HepG2 (cell line): ENCODE measurements at regions not wholly inside any gene's neighbourhood (a gene's known extent, or its start where the extent isn't known, plus 50 kb on each side); places are given as distances from the start of the nearest gene placed in this dataset.

Experiments
- ATAC-seq: fragments of 200-7000 bp; cut with Tn5 transposase; 3 replicates; pipeline ENCODE4 v1.9.1; 2020; ENCODE audit warnings: mild to moderate bottlenecking, moderate library complexity
- BruUV-seq: library from RNA; stranded (reverse); fragments of 400-500 nt; replicated peaks from 2 replicates; lab custom pipeline; 2021; lab: Mats Ljungman, UMichigan
- CTCF ChIA-PET: fragments of 300-600 bp; formaldehyde crosslinking; extraction: SDS; loops from one replicate; lab custom pipeline; 2021; ENCODE audit warnings: low total read pairs, inconsistent platforms, low intra/inter-chr PET ratio; lab: Yijun Ruan, JAX
- POLR2A ChIA-PET: fragments of 350-600 bp; sonication (Branson Sonifier 250); formaldehyde crosslinking; loops from one replicate; lab custom pipeline; 2020; ENCODE audit warnings: antibody characterized with exemption, inconsistent platforms; lab: Yijun Ruan, JAX
- DNase-seq: peaks from one replicate; pipeline ENCODE4 v3.0.0-alpha.2; 2015; ENCODE audit warnings: low spot score
- FAIRE-seq: peaks from 3 replicates; lab custom pipeline; 2011; peaks lifted over from hg19 to GRCh38; lab: Jason Lieb, UNC
- H2AFZ ChIP-seq: one replicate; pipeline ENCODE4 v1.6.1; 2011; ENCODE audit warnings: low read length, inconsistent platforms
- H3K27ac ChIP-seq: fragments of 300-600 bp; 3 replicates; pipeline ENCODE4 v1.8.0; 2011; ENCODE audit warnings: mixed run types, mild to moderate bottlenecking, mixed read lengths, low read length, inconsistent platforms; ENCODE audit not compliant: insufficient read depth; ENCODE audit errors: extremely low read length
- H3K27me3 ChIP-seq, 2 experiments: fragments of 200-600 bp in 1 of 2; 2 replicates in 1 of 2; 3 replicates in 1 of 2; pipeline versions ENCODE4 v1.6.0 to v1.8.0; 2011; ENCODE audit warnings: low read length in 2 of 2, mild to moderate bottlenecking in 2 of 2, moderate library complexity in 2 of 2, inconsistent platforms in 1 of 2; ENCODE audit not compliant: insufficient read depth in 2 of 2, control insufficient read depth in 1 of 2
- H3K36me3 ChIP-seq, 2 experiments: fragments of 200-600 bp in 1 of 2; replicated peaks in 1 of 2; 2 replicates in 1 of 2; 3 replicates in 1 of 2; pipeline versions ENCODE4 v1.5.1 to v1.8.0; 2011; ENCODE audit warnings: low read length in 2 of 2, inconsistent platforms in 1 of 2; ENCODE audit not compliant: insufficient read depth in 2 of 2, control insufficient read depth in 1 of 2
- H3K4me1 ChIP-seq: 2 replicates; pipeline ENCODE4 v1.5.1; 2012; ENCODE audit warnings: low read length, inconsistent platforms; ENCODE audit not compliant: insufficient read depth
- H3K4me2 ChIP-seq: 2 replicates; pipeline ENCODE4 v1.6.0; 2011; ENCODE audit warnings: low read depth, low read length, inconsistent platforms
- H3K4me3 ChIP-seq, 3 experiments: fragments of 200-600 bp in 1 of 3; sonication (generic), shearing (Covaris generic) in 1 of 3; replicated peaks in 1 of 3; 2 replicates each; pipeline ENCODE4 v1.5.1; 2011 to 2016; ENCODE audit warnings: low read length in 3 of 3, inconsistent platforms in 2 of 3, low read depth in 2 of 3, mild to moderate bottlenecking in 2 of 3, control low read depth in 1 of 3, mixed read lengths in 1 of 3; ENCODE audit not compliant: insufficient read depth in 1 of 3
- H3K79me2 ChIP-seq: one replicate; pipeline ENCODE4 v1.6.1; 2011; ENCODE audit warnings: low read length, inconsistent platforms; ENCODE audit not compliant: insufficient read depth
- H3K9ac ChIP-seq: 2 replicates; pipeline ENCODE4 v1.6.0; 2011; ENCODE audit warnings: mild to moderate bottlenecking, low read depth, low read length, inconsistent platforms; ENCODE audit not compliant: insufficient read depth
- H3K9me3 ChIP-seq: 2 replicates; pipeline ENCODE4 v1.5.1; 2012; ENCODE audit warnings: mild to moderate bottlenecking, low read length
- H4K20me1 ChIP-seq: 2 replicates; pipeline ENCODE4 v1.6.0; 2011; ENCODE audit warnings: inconsistent platforms, mild to moderate bottlenecking, low read length, moderate library complexity; ENCODE audit not compliant: insufficient read depth
- CEBPZ ChIP-seq: IDR thresholded peaks from 2 replicates; pipeline ENCODE4 v1.6.1; 2012; ENCODE audit warnings: low read length, improper control_type of control experiment
- CENPX ChIP-seq: sonication (generic); formaldehyde crosslinking; IDR thresholded peaks from 2 replicates; pipeline ENCODE4 v1.9.0; 2021; ENCODE audit warnings: mild to moderate bottlenecking, missing genetic modification reagents, moderate library complexity
- MAFF ChIP-seq: IDR thresholded peaks from 2 replicates; pipeline ENCODE4 v1.6.1; 2011; ENCODE audit warnings: low read depth, low read length, improper control_type of control experiment
- MAFK ChIP-seq, 2 experiments: IDR thresholded peaks in 1 of 2; conservative IDR thresholded peaks in 1 of 2; 2 replicates each; pipeline ENCODE4 v1.6.1; 2011; ENCODE audit warnings: improper control_type of control experiment in 2 of 2, low read length in 2 of 2
- TAF15 ChIP-seq: fragments of 200-400 bp; formaldehyde crosslinking; IDR thresholded peaks from one replicate; pipeline ENCODE4 v1.6.1; 2018; ENCODE audit warnings: mild to moderate bottlenecking, low read depth, low read length; ENCODE audit not compliant: poor library complexity, severe bottlenecking
- ZFP36 ChIP-seq: fragments of 150-350 bp; IDR thresholded peaks from 2 replicates; pipeline ENCODE4 v1.6.1; 2018; ENCODE audit warnings: borderline replicate concordance, low read length, low read depth; ENCODE audit not compliant: partially characterized antibody
- ZNF737 ChIP-seq: sonication (generic); formaldehyde crosslinking; IDR thresholded peaks from 2 replicates; pipeline ENCODE4 v1.5.0; 2020; ENCODE audit warnings: missing genetic modification reagents, mild to moderate bottlenecking, borderline replicate concordance
- WGBS: methylation state at CpG from one replicate; pipeline ENCODE4 v1.1.6; 2017; ENCODE audit warnings: low lambda C conversion rate; 5-methylcytosine and 5-hydroxymethylcytosine counted together
- in situ Hi-C: cut with HindIII; loops from 2 replicates; pipeline ENCODE4 v1.10.0; 2017; ENCODE audit warnings: low pct_unique_long_range_greater_than_20kb; ENCODE audit not compliant: extremely low pct_ligation_motif_present
- intact Hi-C: fragments of 100-400 bp; cut with micrococcal nuclease; formaldehyde crosslinking; loops from one replicate; pipeline ENCODE4 v1.10.0; 2022; ENCODE audit not compliant: unreplicated experiment
- TF ChIP-seq, protein P1 (sequence below): sonication (generic); formaldehyde crosslinking; IDR thresholded peaks from 2 replicates; pipeline ENCODE4 v1.8.0; 2022; ENCODE audit warnings: missing genetic modification reagents, low read depth, mild to moderate bottlenecking, borderline replicate concordance

- TF ChIP-seq ZFP36, result peak; percentile 89
- TF ChIP-seq, protein P1, sequence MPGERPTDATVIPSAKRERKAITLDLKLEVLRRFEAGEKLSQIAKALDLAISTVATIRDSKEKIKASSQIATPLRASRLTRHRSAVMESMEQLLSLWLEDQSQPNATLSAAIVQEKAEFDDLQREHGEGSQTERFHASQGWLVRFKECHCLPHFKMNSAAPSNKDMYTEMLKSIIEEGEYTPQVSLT (CRISPR knock-in tag), result no peak
- no peak for TF ChIP-seq TAF15
- TF ChIP-seq CEBPZ, result peak; percentile 44; the same call in 1 of the 2 replicates
- Histone ChIP-seq H3K4me3 (no peak overlapping the region), H2AFZ (no peak overlapping the region), H3K79me2 (no peaks in the 10 kb centered on the region), H3K9me3 (peaks cover 80% of the 10 kb centered on the region), H3K4me1 (no peaks in the 10 kb centered on the region), H3K27me3 (no peaks in the 10 kb centered on the region), H3K27ac (no peak overlapping the region), H3K36me3 (no peaks in the 10 kb centered on the region), H4K20me1 (no peaks in the 10 kb centered on the region), H3K9ac (no peak overlapping the region), H3K4me2 (no peak overlapping the region)
- 3% methylated on average over 3 of the region's 3 CpGs for WGBS
- FAIRE-seq (no peak), ATAC-seq (no peak), DNase-seq (no peak)
- no TSS peak for BruUV-seq
- ChIA-PET CTCF (no interaction called here), POLR2A (no interaction called here)
- intact Hi-C loops (no loop called here), in situ Hi-C loops (no loop called here)
Measured at GRCh38 chr6:66210964-66211363, 503.9 kb upstream of the EYS start.

DNA sequence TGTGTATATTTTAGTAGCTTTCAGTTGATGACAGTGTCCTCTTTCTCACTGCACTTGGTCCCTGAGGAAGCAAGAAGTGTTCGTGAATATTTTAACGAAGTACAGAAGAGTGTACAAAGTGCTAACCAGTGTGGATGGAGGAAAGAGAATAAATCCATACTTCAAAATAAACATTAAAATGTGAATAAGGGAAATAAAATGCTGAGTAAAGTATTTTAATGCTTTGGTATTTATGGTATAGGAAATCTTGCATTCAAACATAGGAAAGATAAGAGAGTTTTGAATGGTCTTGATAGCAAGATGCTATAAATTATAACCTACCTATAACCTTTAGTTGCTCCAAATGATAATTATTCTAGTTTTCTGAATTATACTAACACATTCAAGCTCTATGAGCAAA lies 493.4 kb upstream of the EYS start:
- POLR2A ChIA-PET, result no interaction called here
- no peak for ATAC-seq

More for the DNA sequence above, 493.4 kb upstream of the EYS start:
- no peaks in the 10 kb centered on the region for H3K36me3 ChIP-seq
- no peak overlapping the region for H3K4me2 ChIP-seq
- WGBS, result 2% methylated on average over 2 of the region's 2 CpGs
- H3K79me2 ChIP-seq, result no peaks in the 10 kb centered on the region
- CTCF ChIA-PET, result no interaction called here
- TF ChIP-seq ZFP36 (no peak), CENPX (CRISPR knock-in tag) (no peak), ZNF737 (CRISPR knock-in tag) (no peak), MAFF (peak; percentile 70), MAFK (conservative IDR thresholded peaks at IDR 0.05 in 1 of 2, IDR thresholded peaks at IDR 0.05 in 1 of 2; ENCODE audit: low read length in 2 of 2) (peak; percentile 37 to 76; a peak in 3 of 4 replicates)
- in situ Hi-C loops, result no loop called here
- H3K4me3 ChIP-seq, result no peak overlapping the region
- H3K4me1 ChIP-seq, result no peaks in the 10 kb centered on the region
- no peak overlapping the region for H3K9ac ChIP-seq
- FAIRE-seq (no peak), DNase-seq (no peak)
- BruUV-seq, result no TSS peak
- H3K27me3 ChIP-seq, result no peaks in the 10 kb centered on the region; a peak in 1 of 5 replicates
- H2AFZ ChIP-seq, result no peak overlapping the region
- no peak overlapping the region for H3K27ac ChIP-seq
- no peaks in the 10 kb centered on the region for H4K20me1 ChIP-seq
- no peaks in the 10 kb centered on the region for H3K9me3 ChIP-seq
- intact Hi-C loops, result no loop called here
